Posterior cingulate gyrus (tissue), 11 donors: ENCODE measurements at regions not wholly inside any gene's neighbourhood (a gene's known extent, or its start where the extent isn't known, plus 50 kb on each side); places are given as distances from the start of the nearest gene placed in this dataset.
"Not testable (repeated sequence)": the region's sequence is repeated elsewhere in the genome, so short reads cannot be mapped to it uniquely, and the experiment has no call there.

ENCODE experiments used
- DNase-seq, 10 donors: peaks; one replicate each; pipeline versions ENCODE4 v3.0.0 to v3.0.0-alpha.2; 2020 to 2021; ENCODE audit warnings: mixed read lengths in 3 of 10
- intact Hi-C: fragments of 100-400 bp; cut with DNase I; formaldehyde crosslinking; loops from one replicate; pipeline ENCODE4 v1.15.1; 2023

- DNase-seq: peak in 1 of 10 donors; percentile 19
- intact Hi-C loops: no loop called here
These were observed 675.0 kb upstream of the MBL2 start for GRCh38 chr10:53447576-53447975.

GRCh38 chr10:53441843-53442242, 669.3 kb upstream of the MBL2 start:
- DNase-seq: no peak
- intact Hi-C loops: no loop called here

- DNase-seq: no peak
- intact Hi-C loops: no loop called here
These were observed 668.0 kb upstream of the MBL2 start for GRCh38 chr10:53440601-53441000.

- DNase-seq, intact Hi-C loops: not testable (repeated sequence)
These were observed 666.5 kb upstream of the MBL2 start for GRCh38 chr10:53439075-53439474.

GRCh38 chr10:53434413-53434812, 661.8 kb upstream of the MBL2 start:
- intact Hi-C loops: no loop called here
- DNase-seq: no peak

GRCh38 chr10:53432035-53432434, 659.5 kb upstream of the MBL2 start:
- intact Hi-C loops: no loop called here
- DNase-seq: no peak

GRCh38 chr10:53430974-53431373, 658.4 kb upstream of the MBL2 start:
- intact Hi-C loops: no loop called here
- DNase-seq: no peak

- intact Hi-C loops: no loop called here
- no peak for DNase-seq
These were observed 657.7 kb upstream of the MBL2 start for GRCh38 chr10:53430127-53430891.

- DNase-seq: peak in 1 of 10 donors; percentile 52
- intact Hi-C loops: no loop called here
These were observed 649.8 kb upstream of the MBL2 start for GRCh38 chr10:53422223-53422888.

- no peak for DNase-seq
- intact Hi-C loops: no loop called here
These were observed 640.1 kb upstream of the MBL2 start for GRCh38 chr10:53412651-53413050.

GRCh38 chr10:53406532-53406931, 633.9 kb upstream of the MBL2 start:
- intact Hi-C loops: no loop called here
- no peak for DNase-seq

- DNase-seq: peak in 8 of 10 donors; percentile 12 to 92 (median 66)
- intact Hi-C loops: no loop called here
These were observed 631.1 kb upstream of the MBL2 start for GRCh38 chr10:53403688-53404087.

- intact Hi-C loops: no loop called here
- no peak for DNase-seq
These were observed 630.0 kb upstream of the MBL2 start for GRCh38 chr10:53402594-53402993.

GRCh38 chr10:53401536-53401935, 629.0 kb upstream of the MBL2 start:
- intact Hi-C loops: no loop called here
- no peak for DNase-seq

GRCh38 chr10:53396876-53397275, 624.3 kb upstream of the MBL2 start:
- intact Hi-C loops: no loop called here
- DNase-seq: no peak

- intact Hi-C loops: no loop called here
- DNase-seq: no peak
These were observed 622.9 kb upstream of the MBL2 start for GRCh38 chr10:53395449-53395848.

GRCh38 chr10:53387562-53387961, 615.0 kb upstream of the MBL2 start:
- no peak for DNase-seq
- intact Hi-C loops: no loop called here

GRCh38 chr10:53382543-53382942, 610.0 kb upstream of the MBL2 start:
- no peak for DNase-seq
- intact Hi-C loops: no loop called here

- intact Hi-C loops: loop anchor here (5.0 kb wide), 1 partner anchor 278 kb away; no protein-coding TSS in a partner anchor
- DNase-seq: no peak
These were observed 607.4 kb upstream of the MBL2 start for GRCh38 chr10:53379956-53380355.

GRCh38 chr10:53370347-53370746, 597.8 kb upstream of the MBL2 start:
- DNase-seq: peak in 1 of 10 donors; percentile 55
- intact Hi-C loops: no loop called here

- no peak for DNase-seq
These were observed 589.4 kb upstream of the MBL2 start for GRCh38 chr10:53361936-53362335.

GRCh38 chr10:53361281-53361680, 588.7 kb upstream of the MBL2 start:
- intact Hi-C loops: no loop called here

More at GRCh38 chr10:53361936-53362335, 589.4 kb upstream of the MBL2 start:
- intact Hi-C loops: no loop called here

More at GRCh38 chr10:53361281-53361680, 588.7 kb upstream of the MBL2 start:
- DNase-seq: no peak
